GM12875 (cell line): ENCODE measurements at regions not wholly inside any gene's neighbourhood (a gene's known extent, or its start where the extent isn't known, plus 50 kb on each side); places are given as distances from the start of the nearest gene placed in this dataset.

Experiments
- H3K4me3 ChIP-seq: one replicate; pipeline ENCODE4 v1.5.1; 2011; ENCODE audit warnings: low read depth, low read length, control low read depth
- CTCF ChIP-seq: IDR thresholded peaks from 2 replicates; pipeline ENCODE4 v1.5.1; 2011; ENCODE audit warnings: low read depth, mild to moderate bottlenecking, control low read depth, inconsistent platforms, low read length, moderate library complexity, borderline replicate concordance; ENCODE audit not compliant: insufficient read depth

DNA sequence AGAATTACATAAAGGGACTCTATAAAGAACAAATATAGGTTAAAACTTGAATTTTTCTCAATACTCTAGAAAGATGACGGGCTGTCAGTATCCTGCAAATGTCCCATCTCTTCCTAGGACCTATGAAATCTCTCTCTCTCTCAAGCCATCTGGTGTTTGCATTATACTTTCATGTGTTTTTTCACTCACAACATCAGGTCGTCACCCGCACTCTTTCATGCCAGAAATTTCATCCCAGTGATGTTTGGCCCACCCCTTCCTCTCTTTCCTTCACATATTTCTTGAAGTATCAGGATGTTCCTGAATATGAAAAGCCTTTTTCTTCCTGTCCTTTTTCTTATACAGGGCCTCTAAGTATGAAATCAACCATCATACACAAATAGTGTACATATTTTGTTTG, 63.3 kb upstream of the GAS1 start:
- TF ChIP-seq CTCF, result no peak
- H3K4me3 ChIP-seq, result no peak overlapping the region

GRCh38 chr9:87011551-87011950, 64.2 kb upstream of the GAS1 start:
- no peak for TF ChIP-seq CTCF
- H3K4me3 ChIP-seq, result no peak overlapping the region

GRCh38 chr9:87013490-87013889, 66.2 kb upstream of the GAS1 start:
- no peak overlapping the region for H3K4me3 ChIP-seq
- TF ChIP-seq CTCF, result no peak

DNA sequence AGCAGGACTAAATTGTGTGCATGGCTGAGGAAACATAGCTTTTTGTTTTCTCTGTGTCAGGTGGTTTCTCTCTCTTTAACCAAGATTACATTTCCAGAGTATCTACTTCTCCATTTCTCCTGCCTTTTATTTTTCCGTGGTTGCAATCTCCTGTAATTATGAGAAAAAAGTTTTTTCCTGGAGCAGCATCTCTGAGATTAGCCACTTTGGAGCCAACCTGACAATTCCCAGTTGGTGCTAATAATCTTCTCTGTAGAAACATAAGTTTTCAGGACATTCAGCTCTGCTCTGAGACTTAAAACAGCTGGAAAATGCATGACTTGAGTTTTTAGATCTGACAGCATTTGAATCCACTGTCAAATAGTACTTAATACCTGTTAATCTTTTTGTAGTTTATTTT, 67.1 kb upstream of the GAS1 start:
- H3K4me3 ChIP-seq, result no peak overlapping the region
- TF ChIP-seq CTCF, result no peak

- TF ChIP-seq CTCF, result no peak
- no peak overlapping the region for H3K4me3 ChIP-seq
These were observed 69.4 kb upstream of the GAS1 start for GRCh38 chr9:87016681-87017080.

GRCh38 chr9:87020169-87020950, 73.1 kb upstream of the GAS1 start:
- no peak overlapping the region for H3K4me3 ChIP-seq
- TF ChIP-seq CTCF, result no peak

- no peak overlapping the region for H3K4me3 ChIP-seq
- no peak for TF ChIP-seq CTCF
These were observed 74.9 kb upstream of the GAS1 start for GRCh38 chr9:87022178-87022577.
